ENCODE measurements at regions not wholly inside any gene's neighbourhood (a gene's known extent, or its start where the extent isn't known, plus 50 kb on each side); places are given as distances from the start of the nearest gene placed in this dataset.

GRCh38 chr5:17810734-17811133, 176.5 kb downstream of the TAF11L14 start:
- TF ChIP-seq CTCF (IDR thresholded peaks at IDR 0.05; ENCODE audit: insufficient read depth, low read length) (no peak), REST (IDR thresholded peaks at IDR 0.05; ENCODE audit: insufficient replicate concordance, low read depth) (no peak), POLR2AphosphoS5 (IDR thresholded peaks at IDR 0.05; ENCODE audit: low read depth) (no peak), SPI1 (IDR thresholded peaks at IDR 0.05; ENCODE audit: borderline replicate concordance, low read depth) (no peak), GABPA (IDR thresholded peaks at IDR 0.05; ENCODE audit: low read depth) (no peak)

All from HL-60 (cell line).